Neural progenitor cell (in vitro differentiated cells): ENCODE measurements at regions not wholly inside any gene's neighbourhood (a gene's known extent, or its start where the extent isn't known, plus 50 kb on each side); places are given as distances from the start of the nearest gene placed in this dataset.

Experiments used
- DNase-seq: peaks from one replicate; pipeline ENCODE4 v3.0.0-alpha.2; 2016; ENCODE audit warnings: low spot score
- H2AFZ ChIP-seq: fragments of 200-600 bp; sonication (generic); replicated peaks from 2 replicates; pipeline ENCODE4 v1.6.1; 2016; ENCODE audit warnings: antibody characterized with exemption
- H3F3A ChIP-seq: fragments of 200-600 bp; sonication (generic); 2 replicates; pipeline ENCODE4 v1.6.1; 2016; ENCODE audit warnings: antibody characterized with exemption, low read depth
- H3K27ac ChIP-seq: fragments of 200-600 bp; sonication (generic); 2 replicates; pipeline ENCODE4 v1.5.1; 2016; ENCODE audit warnings: mild to moderate bottlenecking
- H3K27me3 ChIP-seq: fragments of 200-600 bp; sonication (generic); 2 replicates; pipeline ENCODE4 v1.6.1; 2016; ENCODE audit warnings: mild to moderate bottlenecking, moderate library complexity
- H3K36me3 ChIP-seq: fragments of 200-600 bp; sonication (generic); 2 replicates; pipeline ENCODE4 v1.5.1; 2016
- H3K4me1 ChIP-seq: fragments of 200-600 bp; sonication (generic); 2 replicates; pipeline ENCODE4 v1.6.1; 2016; ENCODE audit warnings: mixed run types
- H3K4me2 ChIP-seq: fragments of 200-600 bp; sonication (generic); 2 replicates; pipeline ENCODE4 v1.6.1; 2016
- H3K4me3 ChIP-seq: fragments of 200-600 bp; sonication (generic); 2 replicates; pipeline ENCODE4 v1.5.1; 2016
- H3K79me2 ChIP-seq: fragments of 200-600 bp; sonication (generic); 2 replicates; pipeline ENCODE4 v1.6.1; 2016; ENCODE audit warnings: low read depth
- H3K9ac ChIP-seq: fragments of 200-600 bp; sonication (generic); 2 replicates; pipeline ENCODE4 v1.6.1; 2016
- H3K9me3 ChIP-seq: fragments of 200-600 bp; sonication (generic); 2 replicates; pipeline ENCODE4 v1.5.1; 2016; ENCODE audit warnings: low read depth
- H4K20me1 ChIP-seq: fragments of 200-600 bp; sonication (generic); 2 replicates; pipeline ENCODE4 v1.6.1; 2016; ENCODE audit warnings: low read depth
- H3K27ac Mint-ChIP-seq: 3 replicates; pipeline ENCODE4 v1.8.0; 2021; ENCODE audit warnings: mixed read lengths
- H3K27me3 Mint-ChIP-seq: 2 replicates; pipeline ENCODE4 v1.8.0; 2022; ENCODE audit warnings: low read depth, mild to moderate bottlenecking, inconsistent platforms, moderate library complexity, mixed read lengths; ENCODE audit not compliant: insufficient read depth
- H3K36me3 Mint-ChIP-seq: 3 replicates; pipeline ENCODE4 v1.8.0; 2021; ENCODE audit warnings: mixed read lengths
- H3K4me1 Mint-ChIP-seq: 3 replicates; pipeline ENCODE4 v1.8.0; 2021; ENCODE audit warnings: mixed read lengths
- H3K4me3 Mint-ChIP-seq: 3 replicates; pipeline ENCODE4 v1.8.0; 2021; ENCODE audit warnings: mild to moderate bottlenecking, moderate library complexity, mixed read lengths
- H3K9me3 Mint-ChIP-seq: 3 replicates; pipeline ENCODE4 v1.8.0; 2020; ENCODE audit warnings: mixed read lengths
- EZH2 ChIP-seq: fragments of 200-600 bp; sonication (generic); IDR thresholded peaks from 2 replicates; pipeline ENCODE4 v1.6.1; 2017; ENCODE audit warnings: antibody characterized with exemption, mild to moderate bottlenecking, moderate library complexity
- EZH2phosphoT487 ChIP-seq: fragments of 200-600 bp; sonication (generic); IDR thresholded peaks from 2 replicates; pipeline ENCODE4 v1.6.1; 2017; ENCODE audit warnings: antibody characterized with exemption
- TF ChIP-seq, protein P1 (sequence below): fragments of 200-600 bp; sonication (generic); IDR thresholded peaks from 2 replicates; pipeline ENCODE4 v1.5.1; 2017; ENCODE audit warnings: antibody characterized with exemption, mild to moderate bottlenecking

DNA sequence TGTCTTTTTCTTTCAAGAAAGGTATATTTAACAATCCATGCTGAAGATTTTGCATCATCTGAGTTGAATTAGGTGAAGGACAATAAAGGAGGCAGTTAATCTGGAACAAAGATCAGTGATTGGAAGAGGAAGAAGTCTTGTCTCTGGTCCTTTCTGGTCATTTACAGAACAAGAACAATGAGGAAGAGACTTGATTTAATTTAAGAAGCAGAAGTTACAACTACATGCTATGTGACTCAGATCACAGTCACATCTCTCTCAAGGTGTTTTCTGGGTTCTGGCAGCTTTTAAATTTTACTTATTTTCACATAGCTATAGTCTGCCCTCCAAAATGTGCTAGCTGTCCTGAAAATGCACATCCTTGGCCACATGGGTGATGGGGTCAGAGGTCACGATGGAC is 53.5 kb upstream of the DEK start:
- no peak overlapping the region for H3K9ac ChIP-seq
- H3K27me3 ChIP-seq, result no peaks in the 10 kb centered on the region
- Mint-ChIP-seq H3K27me3 (peaks cover 5% of the 10 kb centered on the region), H3K9me3 (no peaks in the 10 kb centered on the region), H3K27ac (no peak overlapping the region), H3K4me3 (no peak overlapping the region), H3K4me1 (no peaks in the 10 kb centered on the region), H3K36me3 (no peaks in the 10 kb centered on the region)
- H2AFZ ChIP-seq, result no peak overlapping the region
- no peaks in the 10 kb centered on the region for H3F3A ChIP-seq
- H3K4me2 ChIP-seq, result no peak overlapping the region
- TF ChIP-seq EZH2 (no peak), EZH2phosphoT487 (no peak)
- TF ChIP-seq, protein P1, sequence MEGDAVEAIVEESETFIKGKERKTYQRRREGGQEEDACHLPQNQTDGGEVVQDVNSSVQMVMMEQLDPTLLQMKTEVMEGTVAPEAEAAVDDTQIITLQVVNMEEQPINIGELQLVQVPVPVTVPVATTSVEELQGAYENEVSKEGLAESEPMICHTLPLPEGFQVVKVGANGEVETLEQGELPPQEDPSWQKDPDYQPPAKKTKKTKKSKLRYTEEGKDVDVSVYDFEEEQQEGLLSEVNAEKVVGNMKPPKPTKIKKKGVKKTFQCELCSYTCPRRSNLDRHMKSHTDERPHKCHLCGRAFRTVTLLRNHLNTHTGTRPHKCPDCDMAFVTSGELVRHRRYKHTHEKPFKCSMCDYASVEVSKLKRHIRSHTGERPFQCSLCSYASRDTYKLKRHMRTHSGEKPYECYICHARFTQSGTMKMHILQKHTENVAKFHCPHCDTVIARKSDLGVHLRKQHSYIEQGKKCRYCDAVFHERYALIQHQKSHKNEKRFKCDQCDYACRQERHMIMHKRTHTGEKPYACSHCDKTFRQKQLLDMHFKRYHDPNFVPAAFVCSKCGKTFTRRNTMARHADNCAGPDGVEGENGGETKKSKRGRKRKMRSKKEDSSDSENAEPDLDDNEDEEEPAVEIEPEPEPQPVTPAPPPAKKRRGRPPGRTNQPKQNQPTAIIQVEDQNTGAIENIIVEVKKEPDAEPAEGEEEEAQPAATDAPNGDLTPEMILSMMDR, result no peak
- H3K9me3 ChIP-seq, result no peaks in the 10 kb centered on the region
- no peak overlapping the region for H3K4me3 ChIP-seq
- no peaks in the 10 kb centered on the region for H3K79me2 ChIP-seq
- no peaks in the 10 kb centered on the region for H3K36me3 ChIP-seq
- H4K20me1 ChIP-seq, result no peaks in the 10 kb centered on the region
- H3K4me1 ChIP-seq, result no peaks in the 10 kb centered on the region
- no peak for DNase-seq
- H3K27ac ChIP-seq, result no peak overlapping the region

DNA sequence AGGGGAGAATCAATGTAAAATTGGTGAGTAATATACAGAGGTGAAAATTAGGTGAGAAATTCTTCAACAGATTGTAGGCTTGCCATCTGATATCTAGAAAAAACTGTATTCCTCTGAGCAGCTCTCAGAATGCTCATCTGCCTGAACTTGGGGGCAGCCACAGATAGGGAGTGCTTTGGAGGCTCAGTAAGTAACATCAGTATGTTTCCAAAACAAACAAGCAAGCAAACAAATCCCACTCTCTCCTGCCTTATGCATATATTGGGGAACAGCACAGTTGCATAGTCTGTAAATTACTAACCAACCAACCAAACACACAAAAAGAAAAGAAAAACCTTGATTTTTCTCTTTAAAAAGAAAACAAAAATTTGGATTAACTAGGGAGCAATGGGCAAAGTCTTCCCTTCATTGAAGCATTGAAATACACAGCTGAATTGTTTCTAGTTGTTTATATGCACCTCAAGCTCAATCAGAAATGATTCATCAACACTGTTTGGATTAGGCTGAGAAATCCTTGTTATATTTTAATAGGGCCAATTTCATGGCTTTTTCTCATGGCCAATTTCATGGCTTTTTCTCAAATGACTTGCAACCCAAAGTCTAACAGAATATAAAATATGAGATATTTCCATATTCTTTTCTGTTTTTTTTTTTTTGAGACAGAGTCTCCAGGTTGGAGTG is 50.1 kb upstream of the DEK start:
- Mint-ChIP-seq H3K27me3 (peaks cover 4% of the 10 kb centered on the region), H3K9me3 (peaks cover 1% of the 10 kb centered on the region), H3K36me3 (no peaks in the 10 kb centered on the region), H3K27ac (no peak overlapping the region), H3K4me1 (peaks cover 7% of the 10 kb centered on the region), H3K4me3 (no peak overlapping the region)
- no peak for DNase-seq
- Histone ChIP-seq H3K27ac (no peak overlapping the region), H3K27me3 (no peaks in the 10 kb centered on the region), H4K20me1 (no peaks in the 10 kb centered on the region), H3K9me3 (peaks cover 1% of the 10 kb centered on the region), H3K79me2 (no peaks in the 10 kb centered on the region), H3K4me1 (no peaks in the 10 kb centered on the region), H3F3A (no peaks in the 10 kb centered on the region), H3K4me2 (no peak overlapping the region), H3K36me3 (no peaks in the 10 kb centered on the region), H3K4me3 (no peak overlapping the region), H2AFZ (no peak overlapping the region), H3K9ac (no peak overlapping the region)
- TF ChIP-seq EZH2 (no peak), EZH2phosphoT487 (no peak)
- TF ChIP-seq, protein P1, result no peak
